Stimulated activated CD8-positive, alpha-beta memory T cell treated with anti-CD3 and anti-CD28 coated beads, Interleukin-4, amount 100 ng/mL, for 24 hours (primary cell): ENCODE measurements at regions not wholly inside any gene's neighbourhood (a gene's known extent, or its start where the extent isn't known, plus 50 kb on each side); places are given as distances from the start of the nearest gene placed in this dataset.
"Not testable (repeated sequence)": the region's sequence is repeated elsewhere in the genome, so short reads cannot be mapped to it uniquely, and the experiment has no call there.

Source experiments
- DNase-seq: peaks from one replicate; pipeline ENCODE4 v3.0.0-alpha.2; 2020; ENCODE audit warnings: low read depth

DNA sequence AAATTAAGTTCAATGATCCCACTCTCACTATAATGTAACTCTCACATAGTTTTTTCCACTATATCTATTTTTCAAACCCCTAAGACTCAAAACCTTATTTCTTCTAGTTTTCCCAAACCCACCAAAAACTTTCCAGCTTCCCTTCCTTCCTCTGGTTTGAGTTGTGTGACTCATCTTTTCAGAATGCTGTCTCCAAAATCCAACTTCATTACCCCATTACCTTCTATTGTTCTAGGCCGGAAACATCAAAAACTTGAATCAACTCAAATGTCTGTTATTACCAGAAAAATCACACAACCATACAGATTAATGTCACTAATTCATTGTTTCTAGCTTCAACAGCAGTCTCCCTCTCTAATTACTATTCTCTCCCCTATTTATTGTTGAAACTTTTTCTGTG is 1090.3 kb downstream of the HACE1 start:
- no peak for DNase-seq

DNA sequence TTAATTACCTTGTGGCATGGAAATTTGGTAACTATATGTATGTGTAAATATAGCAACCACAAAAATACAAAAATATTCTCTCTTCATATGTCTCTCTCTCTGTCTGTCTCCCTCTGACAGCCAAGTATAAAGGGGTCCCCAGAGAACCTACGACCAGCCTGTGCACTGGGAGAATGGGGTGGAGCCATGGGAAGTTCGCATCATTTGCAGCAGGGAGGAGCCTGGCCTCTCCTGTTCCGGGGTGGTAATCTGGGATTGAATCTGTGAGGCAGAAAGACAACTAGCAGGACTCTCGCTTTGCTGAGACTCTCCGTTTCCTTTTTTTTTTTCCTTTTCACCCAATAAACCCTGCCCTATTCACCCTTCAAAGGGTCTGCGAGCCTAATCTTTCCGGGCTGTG is 1109.1 kb downstream of the HACE1 start:
- DNase-seq: no peak

DNA sequence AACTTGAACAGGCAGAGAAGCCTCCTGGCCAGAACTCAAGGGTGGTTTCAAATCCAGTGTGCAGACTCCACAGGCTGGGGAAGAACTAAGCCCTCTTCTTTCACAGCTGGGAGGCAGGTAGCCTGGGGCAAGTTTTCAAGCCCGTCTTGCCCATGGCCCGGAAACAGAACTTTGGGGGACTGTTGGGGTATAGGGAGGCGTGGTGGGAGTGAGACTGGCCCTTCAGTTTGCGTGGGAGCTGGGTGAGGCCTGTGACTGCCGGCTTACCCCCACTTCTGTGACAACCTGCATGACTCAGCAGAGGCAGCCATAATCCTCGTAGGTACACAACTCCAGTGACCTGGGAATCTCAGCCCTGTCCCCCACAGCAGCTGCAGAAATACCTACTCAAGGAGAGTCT is 1125.7 kb downstream of the HACE1 start:
- DNase-seq: no peak

DNA sequence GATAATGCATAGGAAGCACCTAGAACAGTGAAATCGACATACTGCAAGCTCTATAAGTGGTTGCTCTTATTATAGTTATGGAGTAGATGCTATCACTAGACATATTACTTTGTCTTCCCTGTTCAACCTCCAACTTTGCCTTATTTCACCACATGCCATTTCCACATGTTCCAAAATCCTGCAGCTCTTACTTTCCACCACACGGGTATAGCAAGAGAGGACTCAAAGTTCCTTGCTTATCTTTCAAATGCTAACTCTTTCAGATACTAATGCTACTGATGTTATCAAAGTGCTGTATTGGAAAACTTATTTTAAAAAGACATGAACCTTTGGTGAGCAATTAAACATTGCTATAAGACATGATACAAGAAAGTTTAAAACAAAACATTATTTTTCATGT is 1130.1 kb downstream of the HACE1 start:
- DNase-seq: no peak

DNA sequence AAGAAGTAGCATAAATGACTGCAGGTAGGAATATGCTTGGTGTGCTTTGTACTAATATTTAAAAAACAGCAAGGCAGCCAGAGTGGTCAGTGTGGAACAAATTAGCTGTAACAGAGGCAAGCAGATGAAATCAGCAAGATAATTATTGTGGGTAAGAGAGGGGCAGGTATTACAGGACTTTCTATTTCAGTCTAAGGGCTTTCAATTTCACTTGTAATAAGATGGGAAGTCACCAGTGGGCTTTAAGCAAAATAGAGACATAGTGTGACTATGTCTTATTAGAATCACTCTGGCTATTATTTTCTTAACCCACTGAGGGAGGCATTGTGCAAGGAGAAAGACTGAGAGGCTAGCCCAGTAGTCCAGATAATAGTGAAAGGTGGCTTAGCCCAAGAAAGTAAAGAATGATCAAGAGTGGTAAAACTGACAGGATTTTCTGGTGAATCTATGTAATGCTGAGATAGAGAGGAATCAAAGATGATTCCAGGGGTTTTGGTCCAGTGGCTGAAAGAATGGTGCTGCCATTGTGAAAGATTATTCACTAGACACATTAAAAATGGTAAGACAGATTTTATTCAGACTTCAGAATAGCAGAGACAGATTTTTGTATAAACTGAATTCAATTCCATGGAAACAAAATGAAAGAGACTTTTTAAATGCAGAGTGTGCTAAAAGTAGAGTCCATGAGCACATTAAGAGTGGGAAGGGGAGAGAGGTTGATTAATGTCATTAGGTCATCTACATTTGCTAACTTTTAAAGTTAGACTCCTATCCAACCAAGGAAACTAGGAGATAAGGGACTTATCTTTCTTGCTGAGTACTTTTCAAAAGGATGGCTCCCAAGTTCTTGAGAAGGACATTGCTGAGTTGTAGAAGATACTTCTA is 1136.0 kb downstream of the HACE1 start:
- DNase-seq: no peak

DNA sequence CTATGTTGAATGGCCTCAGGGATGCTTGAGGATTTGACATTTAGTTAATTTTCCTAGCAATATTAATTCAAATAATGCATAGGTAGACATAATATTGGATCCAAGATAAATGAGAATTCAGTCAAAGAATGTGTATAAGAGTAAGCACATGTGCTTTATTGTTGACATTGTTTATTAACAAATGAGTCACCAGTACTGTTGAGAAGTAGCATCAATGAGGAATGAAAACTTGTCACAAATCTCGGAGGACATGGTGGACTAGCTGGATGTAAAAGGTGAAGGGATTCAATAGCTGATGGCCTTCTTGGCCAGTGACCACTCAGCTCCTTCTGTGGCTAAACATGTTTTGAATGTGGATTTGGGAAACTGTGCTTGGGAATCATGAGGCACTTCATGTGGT is 1137.0 kb downstream of the HACE1 start:
- no peak for DNase-seq

DNA sequence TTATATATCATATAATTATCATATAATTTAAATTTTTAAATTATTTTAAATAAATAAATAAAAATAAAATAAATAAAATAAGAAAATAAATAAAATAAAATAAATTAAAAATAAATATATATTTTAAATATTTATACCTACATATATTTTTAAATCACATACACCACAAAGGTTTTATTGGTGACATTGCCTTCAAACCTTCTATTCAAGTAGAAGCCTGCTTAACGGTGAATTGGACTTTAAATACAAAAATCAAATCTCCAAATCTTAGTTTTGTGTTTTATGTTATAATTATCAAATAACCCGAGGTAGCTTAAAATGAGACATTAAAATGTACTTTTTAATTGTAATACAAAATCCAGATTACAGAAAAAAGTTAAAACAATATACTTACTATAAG is 1137.8 kb downstream of the HACE1 start:
- no peak for DNase-seq

DNA sequence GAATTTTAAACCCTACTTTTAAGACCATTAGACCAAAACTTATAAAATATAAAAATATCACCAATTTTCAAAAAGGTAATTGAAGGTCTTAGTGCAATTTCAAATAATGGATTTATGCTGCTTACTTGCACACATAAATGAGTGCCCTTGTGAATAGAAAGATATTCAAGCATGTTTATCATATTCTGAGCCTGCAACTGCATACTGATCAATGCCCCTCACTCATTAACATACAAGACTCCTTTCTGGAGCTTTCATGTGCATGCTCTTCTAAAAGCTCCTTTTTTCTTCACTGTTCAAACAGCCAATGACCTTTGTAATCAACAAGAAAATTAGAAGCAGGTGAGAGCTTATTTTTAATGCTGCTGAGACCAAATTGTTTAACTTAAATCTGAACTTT is 1139.3 kb downstream of the HACE1 start:
- no peak for DNase-seq

DNA sequence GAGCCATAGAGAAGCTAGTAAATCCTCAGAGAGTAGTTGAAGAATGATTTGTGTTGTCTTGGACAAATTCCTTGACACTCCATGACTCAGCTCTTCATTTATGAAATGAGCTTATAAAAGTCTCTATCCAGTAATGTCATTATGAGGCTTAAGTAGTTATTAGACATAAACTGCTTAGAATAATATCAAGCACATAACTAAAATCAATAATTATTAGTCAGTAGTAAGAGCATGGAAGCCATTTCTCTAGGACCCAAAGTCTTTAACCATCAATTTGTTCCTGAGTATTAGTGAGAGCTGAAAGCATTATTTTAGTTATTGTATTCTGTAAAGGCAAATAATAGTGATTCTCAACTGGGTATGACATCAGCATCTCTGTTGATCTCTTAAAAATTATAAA is 1140.2 kb downstream of the HACE1 start:
- no peak for DNase-seq

DNA sequence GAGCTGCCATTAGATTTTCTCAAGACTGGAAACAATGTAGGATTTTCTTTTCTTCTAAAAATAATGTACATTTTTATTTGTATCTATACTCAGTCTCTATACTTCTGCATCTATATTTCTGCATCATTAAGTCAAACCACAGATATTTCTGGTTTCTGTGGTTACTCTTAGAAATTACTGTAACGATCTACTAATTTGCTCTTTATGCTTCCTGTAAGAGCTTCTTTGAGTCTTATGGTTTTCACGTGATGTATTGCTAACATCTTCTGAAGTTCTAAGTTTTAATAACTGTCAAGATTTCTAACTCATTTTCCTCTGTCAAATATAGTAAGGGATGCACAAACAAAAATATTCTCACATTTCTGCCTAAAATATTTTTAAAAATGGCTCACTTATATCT is 1144.5 kb downstream of the HACE1 start:
- no peak for DNase-seq

DNA sequence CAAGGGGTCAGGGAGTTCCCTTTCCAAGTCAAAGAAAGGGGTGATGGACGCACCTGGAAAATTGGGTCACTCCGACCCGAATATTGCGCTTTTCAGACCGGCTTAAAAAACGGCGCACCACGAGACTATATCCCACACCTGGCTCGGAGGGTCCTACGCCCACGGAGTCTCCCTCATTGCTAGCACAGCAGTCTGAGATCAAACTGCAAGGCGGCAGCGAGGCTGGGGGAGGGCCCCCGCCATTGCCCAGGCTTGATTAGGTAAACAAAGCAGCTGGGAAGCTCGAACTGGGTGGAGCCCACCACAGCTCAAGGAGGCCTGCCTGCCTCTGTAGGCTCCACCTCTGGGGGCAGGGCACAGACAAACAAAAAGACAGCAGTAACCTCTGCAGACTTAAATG is 1150.5 kb downstream of the HACE1 start:
- not testable (repeated sequence) for DNase-seq

DNA sequence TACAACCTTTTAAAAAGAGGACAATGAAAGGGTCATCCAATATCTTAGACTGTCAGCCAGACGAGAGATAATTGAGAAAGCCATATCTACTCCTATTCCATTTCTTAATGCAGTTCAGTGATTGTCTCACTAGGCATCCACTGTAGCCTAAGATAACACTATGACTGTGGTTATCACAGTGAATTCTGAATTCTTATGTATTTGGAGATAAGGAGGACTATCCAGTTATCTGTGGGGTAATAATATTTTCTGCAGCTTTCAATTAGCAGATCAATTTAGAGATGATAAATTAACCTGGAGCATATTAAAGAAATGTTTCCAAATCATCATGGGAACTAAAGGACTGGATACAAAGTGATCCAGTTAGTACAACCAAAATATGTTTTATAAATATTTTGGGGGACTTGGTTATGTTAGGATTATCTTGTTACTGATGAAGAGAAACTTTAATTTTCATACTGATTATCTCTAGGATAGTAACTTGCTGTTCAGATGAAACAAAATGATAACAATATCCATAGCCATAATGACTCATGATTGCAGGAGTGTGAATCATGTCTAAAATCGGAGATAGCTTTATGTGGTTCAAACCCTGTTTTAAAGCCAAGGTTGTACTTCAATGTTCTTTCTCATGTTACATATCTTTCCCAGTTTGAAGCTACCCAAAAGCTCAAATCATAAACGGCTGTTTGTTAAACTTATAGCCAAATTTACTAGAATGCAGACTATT is 1152.0 kb downstream of the HACE1 start:
- no peak for DNase-seq

DNA sequence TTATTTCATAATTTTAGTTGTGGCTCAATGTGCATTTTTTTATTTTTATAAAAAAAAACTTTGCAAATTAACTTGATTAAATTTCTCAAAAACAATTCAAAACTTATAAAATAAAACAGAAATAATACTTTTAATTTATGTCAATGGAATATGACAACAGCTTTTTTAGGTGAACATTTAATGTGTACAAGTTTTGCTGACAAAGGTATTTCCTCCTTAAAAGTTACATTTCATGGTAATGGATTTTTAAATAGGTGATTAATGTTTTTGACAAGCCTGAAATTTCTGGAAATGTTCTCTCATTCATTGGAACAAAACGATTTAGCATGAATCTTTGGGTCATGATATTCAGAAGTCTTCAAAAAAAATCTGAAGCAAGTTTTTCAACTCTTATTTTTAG is 1160.0 kb downstream of the HACE1 start:
- no peak for DNase-seq

DNA sequence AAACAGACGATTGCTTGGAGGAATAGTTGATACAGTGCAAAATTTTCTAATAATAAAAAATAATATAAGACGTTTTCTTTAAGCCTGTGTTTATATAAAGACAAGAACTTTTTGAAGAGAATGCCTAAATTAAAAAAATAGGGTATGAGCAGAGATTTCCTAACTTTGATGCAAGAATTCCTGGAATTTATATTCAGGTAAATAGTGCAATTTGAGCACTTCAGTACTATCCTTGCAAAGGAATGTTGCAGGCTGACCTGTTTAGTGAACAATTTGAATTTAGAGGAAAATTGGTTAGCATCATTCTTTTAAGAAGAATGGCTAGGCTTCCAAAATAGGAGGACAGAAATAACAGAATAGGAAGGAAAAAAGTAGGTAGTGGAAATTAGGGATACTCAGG is 1172.3 kb downstream of the HACE1 start:
- no peak for DNase-seq

DNA sequence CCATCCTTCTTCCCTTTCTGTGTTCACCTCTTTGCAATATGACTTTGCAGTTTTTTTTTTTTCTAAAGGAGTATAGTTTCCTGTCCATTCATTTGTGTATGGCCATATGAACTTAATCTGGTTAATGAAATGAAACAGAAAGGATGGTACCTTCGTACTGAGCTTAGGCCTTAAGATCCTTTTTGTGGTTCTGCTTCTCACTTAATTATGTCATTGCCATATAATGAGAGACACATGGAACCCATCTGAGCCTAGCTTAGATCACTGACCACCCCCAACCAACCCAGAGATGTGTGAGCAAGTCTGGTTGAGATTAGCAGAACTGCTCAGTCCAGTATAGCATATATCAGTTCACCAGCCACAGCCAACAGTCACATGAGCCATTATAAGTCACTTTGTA is 1179.6 kb downstream of the HACE1 start:
- DNase-seq: no peak

DNA sequence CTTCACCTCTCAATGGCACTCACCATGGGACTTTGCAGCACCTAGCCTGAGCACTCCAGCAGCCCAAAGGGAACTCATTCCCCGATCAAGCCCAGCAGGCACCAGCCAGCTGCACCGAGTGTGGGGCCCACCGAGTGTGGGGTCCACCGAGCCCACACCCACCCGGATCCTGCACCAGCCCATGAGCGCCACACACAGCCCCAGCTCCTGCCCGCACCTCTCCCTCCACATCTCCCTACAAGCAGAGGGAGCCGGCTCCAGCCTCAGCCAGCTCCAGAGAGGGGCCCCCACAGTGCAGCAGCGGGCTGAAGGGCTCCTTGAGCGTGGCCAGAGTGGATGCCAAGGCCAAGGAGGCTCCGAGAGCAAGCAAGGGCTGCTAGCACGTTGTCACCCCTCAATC is 1182.4 kb downstream of the HACE1 start:
- DNase-seq: no peak

DNA sequence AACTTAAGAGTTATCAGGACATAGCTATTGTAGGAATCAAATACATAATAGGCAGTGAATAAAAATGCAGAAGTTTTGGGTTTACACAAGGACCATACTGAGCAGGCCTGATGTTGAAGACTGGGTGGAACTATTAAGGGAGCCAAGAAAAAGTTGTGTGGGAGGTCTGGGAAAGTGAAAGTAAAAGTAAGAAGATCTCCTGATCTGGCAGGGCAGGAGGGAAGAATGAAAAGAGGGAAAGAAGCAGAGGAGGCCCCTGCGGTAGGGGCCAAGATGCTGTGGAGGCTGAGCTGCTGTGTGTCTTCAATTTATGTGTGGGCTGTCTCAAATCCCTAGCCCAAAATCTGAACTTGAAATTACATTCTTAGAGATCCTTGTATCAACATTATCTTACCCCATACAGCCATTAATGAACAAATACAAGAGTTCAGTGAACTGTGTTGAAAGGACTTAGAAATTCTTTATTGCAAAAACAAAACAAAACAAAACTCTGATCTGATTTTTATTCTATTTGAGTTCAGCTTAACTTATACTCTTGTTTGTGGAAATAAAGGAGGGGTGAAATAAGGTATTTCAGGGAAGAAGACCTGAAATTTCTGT is 1183.8 kb downstream of the HACE1 start:
- no peak for DNase-seq

DNA sequence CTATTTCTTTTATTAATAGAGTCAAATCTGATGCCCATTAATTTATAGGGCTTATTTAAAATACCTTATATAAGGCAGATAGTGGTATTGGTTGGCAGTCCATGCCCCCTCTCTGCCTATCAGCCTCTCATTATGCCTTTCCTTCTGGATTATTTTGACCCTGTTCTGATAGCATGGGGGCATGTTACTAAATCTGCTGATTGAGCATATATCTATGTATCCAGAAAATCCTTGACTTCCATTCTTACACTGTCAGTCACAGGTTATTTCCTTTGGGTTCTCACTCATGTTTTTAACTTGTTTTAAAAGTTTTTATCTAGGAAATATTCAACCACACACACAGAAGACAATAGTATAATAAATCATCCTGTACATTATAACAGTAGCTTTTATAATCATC is 1184.9 kb downstream of the HACE1 start:
- no peak for DNase-seq

DNA sequence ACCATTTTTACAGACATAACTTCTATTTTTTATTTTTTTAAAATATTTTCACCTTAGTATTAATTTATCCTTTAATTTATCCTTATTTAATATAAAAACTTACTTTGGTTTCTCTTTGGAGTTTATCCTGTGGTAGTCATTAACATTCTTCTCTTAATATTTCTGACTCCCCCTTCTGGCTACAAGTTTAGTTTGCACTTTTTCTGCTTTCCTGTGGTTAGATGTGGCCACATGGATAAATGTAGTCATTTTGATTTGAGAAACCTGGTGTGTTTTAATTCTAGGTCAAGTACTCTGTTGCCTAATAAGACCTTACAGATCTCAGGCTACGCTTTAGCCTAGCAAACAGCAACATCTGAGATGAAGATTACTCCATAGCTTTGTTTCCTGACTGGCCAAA is 1187.5 kb downstream of the HACE1 start:
- DNase-seq: no peak

DNA sequence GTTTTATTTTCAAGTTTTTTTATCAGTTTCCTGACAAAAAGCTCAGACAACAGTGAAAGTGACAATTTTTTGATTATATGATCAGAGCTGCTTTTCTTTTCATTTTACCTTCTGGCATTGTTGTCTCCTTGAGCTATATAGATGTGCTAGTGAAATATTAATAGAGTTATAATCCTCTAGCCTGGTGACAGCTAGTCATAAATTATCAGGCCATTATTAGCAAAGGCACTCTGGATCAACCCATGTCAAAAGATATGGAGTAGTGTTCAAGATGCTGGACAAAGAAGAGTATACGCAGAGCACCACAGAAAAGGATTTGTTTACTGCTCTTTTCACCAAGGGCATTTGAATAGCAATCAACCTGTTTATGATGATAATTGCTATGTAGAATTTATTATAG is 1230.1 kb downstream of the HACE1 start:
- DNase-seq: no peak

DNA sequence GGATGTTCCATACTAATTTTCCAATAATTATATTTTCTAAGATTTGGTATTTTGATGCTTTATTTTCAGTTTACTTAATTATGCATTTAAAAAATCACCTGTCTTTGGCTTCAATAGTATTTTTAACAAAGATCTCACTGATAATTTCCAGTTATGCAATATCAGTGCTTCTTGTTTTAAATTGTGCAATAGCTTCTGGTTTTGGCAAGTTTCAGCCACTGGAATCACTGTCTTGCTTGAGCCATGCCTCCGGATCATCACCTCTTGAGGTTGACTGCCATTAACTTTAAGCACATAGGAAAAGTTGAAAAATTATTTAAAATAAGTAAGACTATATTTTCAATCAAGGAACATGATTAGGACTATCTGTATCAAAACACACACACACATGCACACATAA is 1242.1 kb downstream of the HACE1 start:
- DNase-seq: no peak

DNA sequence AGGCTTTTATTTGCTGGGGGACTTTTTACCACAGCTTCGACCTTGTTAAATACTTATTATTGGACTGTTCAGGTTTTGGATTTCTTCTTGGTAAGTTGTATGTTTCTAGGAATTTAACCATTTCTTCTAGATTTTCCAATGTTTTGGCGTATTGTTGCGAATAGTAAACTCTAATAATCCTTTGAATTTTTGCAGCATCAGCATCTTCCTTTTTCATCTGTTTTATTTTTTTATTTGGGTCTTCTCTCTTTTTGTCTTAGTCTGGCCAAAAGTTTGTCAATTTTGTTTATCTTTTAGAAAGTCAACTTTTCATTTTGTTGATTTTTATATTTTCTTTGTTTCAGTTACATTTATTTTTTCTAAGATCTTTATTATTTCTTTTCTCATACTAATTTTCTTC is 1272.0 kb downstream of the HACE1 start:
- no peak for DNase-seq

DNA sequence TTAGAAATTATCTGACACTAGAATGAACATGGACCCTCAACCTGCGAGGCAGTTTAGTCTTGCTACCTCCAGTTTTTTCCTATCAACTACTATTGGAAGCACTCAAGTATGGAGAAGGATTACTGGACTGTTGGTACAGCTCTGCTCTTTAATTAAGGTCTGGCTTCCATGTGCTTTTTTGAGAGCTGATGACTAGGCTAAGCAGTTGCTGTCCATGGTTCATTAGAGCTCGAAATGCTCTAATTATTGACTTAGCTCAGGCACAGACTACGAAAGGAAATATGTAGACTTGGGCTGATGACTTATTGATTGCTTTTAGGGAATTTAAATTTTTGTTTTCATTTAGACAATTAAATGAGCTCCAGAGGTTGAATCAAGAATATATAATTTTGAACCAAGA is 1281.6 kb downstream of the HACE1 start:
- no peak for DNase-seq
